ENCODE measurements at regions not wholly inside any gene's neighbourhood (a gene's known extent, or its start where the extent isn't known, plus 50 kb on each side); places are given as distances from the start of the nearest gene placed in this dataset.

DNA sequence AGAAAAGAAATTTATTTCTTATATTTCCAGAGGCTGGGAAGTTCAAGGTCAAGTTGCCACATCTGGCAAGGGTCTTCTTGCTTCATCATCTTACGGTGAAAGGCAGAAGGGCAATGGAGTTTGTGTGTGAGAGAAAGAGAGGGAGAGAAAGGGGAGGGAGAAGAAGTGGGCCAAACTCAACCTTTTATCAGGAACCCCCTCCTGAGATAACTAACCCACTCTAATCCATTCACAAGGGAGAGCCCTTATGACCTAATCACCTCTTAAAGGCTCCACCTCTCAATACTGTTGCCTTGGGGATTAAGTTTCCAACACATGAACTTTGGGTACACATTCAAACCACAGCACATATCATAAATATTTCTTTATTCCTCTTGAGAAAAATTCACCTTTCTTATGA, 203.3 kb upstream of the FAM241A start:
- CTCF ChIA-PET (ENCODE audit: partially characterized antibody), result interaction anchor here (1.1 to 8.6 kb wide), 4 partner anchors 88 to 99 kb away, joined by 4 to 94 read pairs (median 6); no protein-coding TSS in a partner anchor
- TF ChIP-seq, protein P1, sequence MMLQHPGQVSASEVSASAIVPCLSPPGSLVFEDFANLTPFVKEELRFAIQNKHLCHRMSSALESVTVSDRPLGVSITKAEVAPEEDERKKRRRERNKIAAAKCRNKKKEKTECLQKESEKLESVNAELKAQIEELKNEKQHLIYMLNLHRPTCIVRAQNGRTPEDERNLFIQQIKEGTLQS (IDR thresholded peaks at IDR 0.05; ENCODE audit: insufficient read depth, low read depth, low read length), result no peak
- TF ChIP-seq SIN3A (conservative IDR thresholded peaks at IDR 0.05 in 1 of 2, IDR thresholded peaks at IDR 0.05 in 1 of 2; ENCODE audit: low read depth in 1 of 2, low read length in 2 of 2) (no peak), FOSL1 (IDR thresholded peaks at IDR 0.05; ENCODE audit: insufficient read depth, low read depth, low read length) (no peak), NRF1 (IDR thresholded peaks at IDR 0.05; ENCODE audit: low read depth, low read length) (no peak), POU5F1 (IDR thresholded peaks at IDR 0.05; ENCODE audit: low read depth, low read length) (no peak), JUN (IDR thresholded peaks at IDR 0.05; ENCODE audit: low read depth, low read length) (no peak), CEBPB (IDR thresholded peaks at IDR 0.05; ENCODE audit: low read depth, low read length) (no peak), EZH2 (IDR thresholded peaks at IDR 0.05; ENCODE audit: low read depth, low read length, severe bottlenecking) (no peak), RAD21 (IDR thresholded peaks at IDR 0.05 in 1 of 2, conservative IDR thresholded peaks at IDR 0.05 in 1 of 2; ENCODE audit: low read depth in 2 of 2, low read length in 2 of 2) (no peak), RBBP5 (IDR thresholded peaks at IDR 0.05; ENCODE audit: borderline replicate concordance, low read depth, low read length) (no peak), CBX5 (IDR thresholded peaks at IDR 0.05; ENCODE audit: low read depth, low read length) (no peak), MAFK (IDR thresholded peaks at IDR 0.05; ENCODE audit: low read depth, low read length) (no peak)

More for the DNA sequence above, 203.3 kb upstream of the FAM241A start:
- Histone ChIP-seq H2BK120ac (replicated peaks; ENCODE audit: low read depth, low read length) (no peak overlapping the region), H4K8ac (ENCODE audit: extremely low read depth, insufficient read depth, low read length) (no peak overlapping the region), H3K23ac (ENCODE audit: insufficient read length) (no peak overlapping the region), H3K4me2 (ENCODE audit: insufficient read depth in 1 of 2, low read depth in 2 of 2, low read length in 2 of 2) (no peak overlapping the region), H2AFZ (ENCODE audit: low read length) (no peak overlapping the region), H3K18ac (ENCODE audit: extremely low read depth, low read length) (no peak overlapping the region), H2BK12ac (ENCODE audit: low read depth, low read length) (no peak overlapping the region), H3K56ac (replicated peaks; ENCODE audit: insufficient read length, low read depth, low read length) (no peak overlapping the region), H3K4me3 (ENCODE audit: extremely low read depth in 1 of 4, insufficient read depth in 2 of 4, low read depth in 3 of 4, low read length in 4 of 4) (no peak overlapping the region), H2BK5ac (ENCODE audit: low read depth, low read length) (no peak overlapping the region), H3K4ac (replicated peaks; ENCODE audit: insufficient read length, low read depth, low read length) (no peak overlapping the region), H2AK5ac (ENCODE audit: low read depth, low read length) (no peak overlapping the region), H3K9me3 (ENCODE audit: insufficient read depth in 2 of 2, low read depth in 1 of 2, low read length in 1 of 2) (no peaks in the 10 kb centered on the region), H3K9ac (replicated peaks in 1 of 4; ENCODE audit: extremely low read depth in 1 of 4, low read depth in 3 of 4, low read length in 3 of 4) (no peak overlapping the region), H3K4me1 (replicated peaks in 1 of 4; ENCODE audit: control insufficient read depth in 3 of 4, insufficient read depth in 4 of 4, low read length in 3 of 4) (no peaks in the 10 kb centered on the region), H4K5ac (ENCODE audit: insufficient read length, low read depth, low read length) (no peak overlapping the region), H2BK20ac (ENCODE audit: low read length) (no peak overlapping the region), H4K20me1 (replicated peaks in 1 of 2; ENCODE audit: control insufficient read depth in 1 of 2, insufficient read depth in 2 of 2, low read length in 2 of 2) (no peaks in the 10 kb centered on the region), H4K91ac (replicated peaks; ENCODE audit: insufficient read length, low read length) (no peak overlapping the region), H3K79me2 (ENCODE audit: control insufficient read depth in 1 of 2, insufficient read depth in 2 of 2, low read length in 2 of 2) (no peaks in the 10 kb centered on the region), H3K14ac (ENCODE audit: insufficient read length) (no peak overlapping the region), H3K27me3 (replicated peaks in 1 of 4; ENCODE audit: control insufficient read depth in 3 of 4, extremely low read depth in 1 of 4, insufficient read depth in 3 of 4, low read length in 3 of 4) (no peaks in the 10 kb centered on the region), H3K79me1 (ENCODE audit: low read depth, low read length) (no peaks in the 10 kb centered on the region), H2BK15ac (ENCODE audit: low read length) (no peak overlapping the region), H3K23me2 (ENCODE audit: low read depth, low read length) (no peaks in the 10 kb centered on the region), H3K36me3 (ENCODE audit: control insufficient read depth in 2 of 4, insufficient read depth in 4 of 4, low read length in 3 of 4) (no peaks in the 10 kb centered on the region), H3K27ac (ENCODE audit: low read depth, low read length) (no peak overlapping the region)
- 94% methylated on average over 1 of the region's 1 CpG; no CpG with 5 or more reads in 1 of the 2 experiments for WGBS, 2 experiments (ENCODE audit: extremely low coverage in 1 of 2, insufficient coverage in 1 of 2, insufficient read length in 1 of 2, insufficient replicate concordance in 2 of 2, low coverage in 1 of 2, low lambda C conversion rate in 2 of 2, missing lambda C conversion rate in 1 of 2)
- FAIRE-seq, result no peak
- POLR2A ChIA-PET (ENCODE audit: partially characterized antibody), result no interaction called here
- no peak for DNase-seq (ENCODE audit: low read depth in 1 of 2, low spot score in 2 of 2)
